Kidney (tissue), 13 donors: ENCODE measurements at regions not wholly inside any gene's neighbourhood (a gene's known extent, or its start where the extent isn't known, plus 50 kb on each side); places are given as distances from the start of the nearest gene placed in this dataset.
"Not testable (repeated sequence)": the region's sequence is repeated elsewhere in the genome, so short reads cannot be mapped to it uniquely, and the experiment has no call there.

Experiments used
- DNase-seq, 5 donors: peaks; one replicate each; pipeline ENCODE4 v3.0.0-alpha.2; 2013 to 2020
- FAIRE-seq: peaks from 2 replicates; lab custom pipeline; 2012; peaks lifted over from hg19 to GRCh38; lab: Jason Lieb, UNC
- H3K27ac ChIP-seq, 2 donors: one replicate each; pipeline ENCODE4 v1.7.0; 2013; ENCODE audit warnings: low read depth in 2 of 2, low read length in 2 of 2, inconsistent platforms in 1 of 2
- H3K27me3 ChIP-seq: one replicate; pipeline ENCODE4 v1.7.1; 2013; ENCODE audit warnings: low read length, inconsistent platforms; ENCODE audit not compliant: control insufficient read depth, insufficient read depth
- H3K36me3 ChIP-seq, 3 donors: one replicate each; pipeline versions ENCODE4 v1.7.0 to v1.7.1; 2013; ENCODE audit warnings: low read length in 3 of 3, control low read depth in 1 of 3, inconsistent platforms in 1 of 3; ENCODE audit not compliant: insufficient read depth in 3 of 3, control insufficient read depth in 2 of 3
- H3K4me1 ChIP-seq, 3 donors: one replicate each; pipeline versions ENCODE4 v1.7.0 to v1.7.1; 2013; ENCODE audit warnings: low read length in 3 of 3, inconsistent platforms in 1 of 3, low read depth in 1 of 3; ENCODE audit not compliant: control insufficient read depth in 2 of 3, insufficient read depth in 2 of 3
- H3K4me3 ChIP-seq, 3 donors: one replicate each; pipeline versions ENCODE4 v1.7.0 to v1.8.1; 2013; ENCODE audit warnings: low read length in 3 of 3, control low read depth in 1 of 3, inconsistent platforms in 1 of 3
- H3K9ac ChIP-seq, 3 donors: one replicate each; pipeline versions ENCODE4 v1.7.0 to v1.7.1; 2013; ENCODE audit warnings: low read length in 3 of 3, control low read depth in 1 of 3, inconsistent platforms in 1 of 3
- H3K9me3 ChIP-seq, 3 donors: one replicate each; pipeline versions ENCODE4 v1.7.0 to v1.7.1; 2013; ENCODE audit warnings: low read length in 3 of 3, control low read depth in 1 of 3, inconsistent platforms in 1 of 3; ENCODE audit not compliant: control insufficient read depth in 2 of 3, insufficient read depth in 1 of 3
- intact Hi-C: fragments of 100-400 bp; cut with DNase I; formaldehyde crosslinking; loops from one replicate; pipeline ENCODE4 v1.11.1; 2022
- TF ChIP-seq, protein P1 (sequence below): IDR thresholded peaks from 3 replicates; pipeline ENCODE4 v1.5.1; 2012; ENCODE audit warnings: mild to moderate bottlenecking, moderate library complexity, borderline replicate concordance; ENCODE audit not compliant: insufficient read depth; ENCODE audit errors: extremely low read depth
- donor health status: control.
- donor health status: control.
- donor health status: control.
- donor health status: control.
- donor health status: control.
- donor health status: DM: yes; HTN: yes; CAD: no.
- donor health status: Normal renal cell carcinoma (clear cell type).

DNA sequence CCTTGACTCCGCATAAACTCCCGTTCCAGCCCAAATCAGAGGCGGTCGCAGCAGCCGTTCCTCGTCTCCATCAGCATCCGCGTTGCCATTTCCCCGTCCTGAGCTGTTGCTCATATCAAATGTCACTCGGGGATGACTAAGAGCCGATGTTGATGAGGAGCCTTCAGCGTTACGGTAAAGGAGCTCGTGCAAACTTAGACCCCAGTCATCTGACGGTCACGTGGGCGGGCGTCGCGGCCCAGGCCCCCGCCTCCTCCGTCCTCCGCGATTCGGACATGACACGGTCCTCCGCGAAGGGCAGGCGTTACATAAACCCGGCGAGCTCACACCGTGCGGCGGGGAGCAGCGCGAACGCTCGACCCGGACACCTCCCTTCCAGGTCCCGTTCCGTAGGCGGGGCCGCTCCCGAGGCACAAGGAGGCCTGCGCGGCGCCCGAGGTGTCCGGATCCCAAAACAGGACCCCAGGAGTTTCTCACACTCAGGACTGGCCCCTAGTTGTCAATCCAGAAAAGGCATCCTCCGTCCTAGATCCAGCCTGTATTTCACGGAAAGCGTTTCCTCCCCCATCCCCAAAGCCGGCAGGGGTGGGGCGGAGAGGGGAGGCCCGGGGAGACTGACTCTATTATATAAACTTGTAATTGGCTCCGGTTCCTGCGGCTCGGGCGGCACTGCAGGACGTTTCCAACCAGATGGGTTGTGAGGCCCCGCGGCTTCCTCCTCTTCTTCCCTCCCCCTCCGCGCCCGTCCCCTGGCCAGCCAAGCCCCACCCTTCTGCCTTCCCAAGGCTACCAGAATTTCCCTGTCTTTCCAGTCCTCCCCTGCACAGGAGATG lies 100.0 kb upstream of the IGF1R start:
- intact Hi-C loops: no loop called here
- Histone ChIP-seq H3K9ac (peak overlapping the region in 2 of 3 donors; percentile 20 to 42), H3K27ac (no peak overlapping the region), H3K4me1 (no peaks in the 10 kb centered on the region), H3K27me3 (no peaks in the 10 kb centered on the region), H3K36me3 (no peaks in the 10 kb centered on the region), H3K4me3 (peak overlapping the region; percentile 22 to 74 (median 62)), H3K9me3 (no peaks in the 10 kb centered on the region)
- FAIRE-seq: no peak
- TF ChIP-seq, protein P1, sequence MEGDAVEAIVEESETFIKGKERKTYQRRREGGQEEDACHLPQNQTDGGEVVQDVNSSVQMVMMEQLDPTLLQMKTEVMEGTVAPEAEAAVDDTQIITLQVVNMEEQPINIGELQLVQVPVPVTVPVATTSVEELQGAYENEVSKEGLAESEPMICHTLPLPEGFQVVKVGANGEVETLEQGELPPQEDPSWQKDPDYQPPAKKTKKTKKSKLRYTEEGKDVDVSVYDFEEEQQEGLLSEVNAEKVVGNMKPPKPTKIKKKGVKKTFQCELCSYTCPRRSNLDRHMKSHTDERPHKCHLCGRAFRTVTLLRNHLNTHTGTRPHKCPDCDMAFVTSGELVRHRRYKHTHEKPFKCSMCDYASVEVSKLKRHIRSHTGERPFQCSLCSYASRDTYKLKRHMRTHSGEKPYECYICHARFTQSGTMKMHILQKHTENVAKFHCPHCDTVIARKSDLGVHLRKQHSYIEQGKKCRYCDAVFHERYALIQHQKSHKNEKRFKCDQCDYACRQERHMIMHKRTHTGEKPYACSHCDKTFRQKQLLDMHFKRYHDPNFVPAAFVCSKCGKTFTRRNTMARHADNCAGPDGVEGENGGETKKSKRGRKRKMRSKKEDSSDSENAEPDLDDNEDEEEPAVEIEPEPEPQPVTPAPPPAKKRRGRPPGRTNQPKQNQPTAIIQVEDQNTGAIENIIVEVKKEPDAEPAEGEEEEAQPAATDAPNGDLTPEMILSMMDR: no peak
- peak; percentile 74 to 91 (median 80) for DNase-seq

DNA sequence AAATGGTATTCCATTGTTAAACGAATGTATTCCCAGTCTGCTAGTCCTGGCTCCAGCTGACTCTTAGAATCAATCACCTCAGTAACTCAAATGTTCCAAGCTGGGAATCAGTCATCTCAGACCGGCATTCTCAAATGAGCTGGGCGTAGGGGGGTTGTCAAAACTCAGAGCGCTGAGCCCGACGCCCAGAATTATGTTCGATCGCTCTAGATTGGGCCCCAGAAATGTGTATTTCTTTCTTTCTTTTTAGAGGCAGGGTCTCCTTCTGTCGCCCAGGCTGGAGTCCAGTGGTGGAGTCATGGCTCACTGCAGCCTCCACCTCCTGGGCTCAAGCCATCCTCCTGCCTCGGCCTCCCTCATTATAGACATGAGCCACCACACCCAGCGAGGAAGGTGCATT lies 99.3 kb upstream of the IGF1R start:
- H3K27me3 ChIP-seq: no peaks in the 10 kb centered on the region
- H3K9me3 ChIP-seq: no peaks in the 10 kb centered on the region
- peak overlapping the region; percentile 13 to 62 (median 15) for H3K4me3 ChIP-seq
- H3K36me3 ChIP-seq: no peaks in the 10 kb centered on the region
- intact Hi-C loops: no loop called here
- no peak for DNase-seq
- H3K27ac ChIP-seq: no peak overlapping the region
- FAIRE-seq: no peak
- TF ChIP-seq, protein P1: no peak
- H3K9ac ChIP-seq: peak overlapping the region in 1 of 3 donors; percentile 20
- H3K4me1 ChIP-seq: no peaks in the 10 kb centered on the region

DNA sequence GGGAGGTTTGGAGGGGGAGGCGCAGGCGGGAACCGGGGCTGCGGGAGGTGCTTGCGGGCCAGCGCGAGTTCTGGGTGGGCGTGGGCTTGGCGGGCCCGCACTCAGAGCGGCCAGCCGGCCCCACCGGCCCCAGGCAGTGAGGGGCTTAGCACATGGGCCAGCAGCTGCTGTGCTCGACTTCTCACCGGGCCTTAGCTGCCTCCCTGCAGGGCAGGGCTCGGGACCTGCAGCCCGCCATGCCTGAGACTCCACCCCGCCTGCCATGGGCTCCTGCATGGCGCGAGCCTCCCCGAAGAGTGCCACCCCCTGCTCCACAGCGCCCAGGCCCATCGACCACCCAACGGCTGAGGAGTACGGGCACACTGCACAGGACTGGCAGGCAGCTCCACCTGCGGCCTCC lies 98.6 kb upstream of the IGF1R start:
- no peaks in the 10 kb centered on the region for H3K4me1 ChIP-seq
- TF ChIP-seq, protein P1: no peak
- intact Hi-C loops: no loop called here
- DNase-seq: peak in 2 of 5 donors; percentile 42 to 73
- no peaks in the 10 kb centered on the region for H3K36me3 ChIP-seq
- no peaks in the 10 kb centered on the region for H3K27me3 ChIP-seq
- no peak overlapping the region for H3K4me3 ChIP-seq
- no peaks in the 10 kb centered on the region for H3K9me3 ChIP-seq
- no peak overlapping the region for H3K27ac ChIP-seq
- no peak for FAIRE-seq
- no peak overlapping the region for H3K9ac ChIP-seq

DNA sequence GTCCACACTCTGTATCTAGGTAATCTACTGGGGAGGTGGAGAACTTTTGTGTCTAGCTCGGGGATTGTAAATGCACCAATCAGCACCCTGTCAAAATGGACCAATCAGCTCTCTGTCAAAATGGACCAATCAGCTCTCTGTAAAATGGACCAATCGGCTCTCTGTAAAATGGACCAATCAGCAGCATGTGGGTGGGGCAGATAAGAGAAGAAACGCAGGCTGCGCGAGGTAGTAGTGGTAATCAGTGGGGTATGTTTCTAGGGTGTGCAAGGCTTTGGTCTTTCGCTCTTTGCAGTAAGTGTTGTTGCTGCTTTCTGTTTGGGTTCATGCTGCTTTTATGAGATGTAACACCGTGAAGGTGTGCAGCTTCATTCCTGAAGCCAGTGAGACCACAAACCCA lies 98.0 kb upstream of the IGF1R start:
- H3K36me3 ChIP-seq, H3K9ac ChIP-seq, H3K4me3 ChIP-seq, intact Hi-C loops, H3K27me3 ChIP-seq, H3K9me3 ChIP-seq, H3K4me1 ChIP-seq, H3K27ac ChIP-seq, FAIRE-seq, DNase-seq: not testable (repeated sequence)
